Right lobe of liver (tissue), 4 donors: ENCODE measurements at regions not wholly inside any gene's neighbourhood (a gene's known extent, or its start where the extent isn't known, plus 50 kb on each side); places are given as distances from the start of the nearest gene placed in this dataset.

ENCODE experiments used
- CTCF ChIP-seq, 4 donors: fragments of 200-600 bp in 3 of 4; fragments of 450-650 bp in 1 of 4; IDR thresholded peaks; one replicate each; pipeline versions ENCODE4 v1.5.1 to v1.8.0; 2016 to 2022; ENCODE audit warnings: antibody characterized with exemption in 4 of 4, mild to moderate bottlenecking in 2 of 4
- POLR2A ChIP-seq: fragments of 450-650 bp; IDR thresholded peaks from one replicate; pipeline ENCODE4 v1.6.1; 2017; ENCODE audit warnings: antibody characterized with exemption, mild to moderate bottlenecking
- donor health status: DM: no; HTN: no; CAD: no.
- donor health status: DM: no; HTN: no; CAD: no.
- donor health status: DM: no; HTN: yes; CAD: no.

GRCh38 chr4:181254771-181255170, 988.4 kb upstream of the TENM3 start:
- TF ChIP-seq CTCF (IDR thresholded peaks at IDR 0.05): no peak
- TF ChIP-seq POLR2A: no peak
